ENCODE measurements at regions not wholly inside any gene's neighbourhood (a gene's known extent, or its start where the extent isn't known, plus 50 kb on each side); places are given as distances from the start of the nearest gene placed in this dataset.
"Not testable (repeated sequence)": the region's sequence is repeated elsewhere in the genome, so short reads cannot be mapped to it uniquely, and the experiment has no call there.

DNA sequence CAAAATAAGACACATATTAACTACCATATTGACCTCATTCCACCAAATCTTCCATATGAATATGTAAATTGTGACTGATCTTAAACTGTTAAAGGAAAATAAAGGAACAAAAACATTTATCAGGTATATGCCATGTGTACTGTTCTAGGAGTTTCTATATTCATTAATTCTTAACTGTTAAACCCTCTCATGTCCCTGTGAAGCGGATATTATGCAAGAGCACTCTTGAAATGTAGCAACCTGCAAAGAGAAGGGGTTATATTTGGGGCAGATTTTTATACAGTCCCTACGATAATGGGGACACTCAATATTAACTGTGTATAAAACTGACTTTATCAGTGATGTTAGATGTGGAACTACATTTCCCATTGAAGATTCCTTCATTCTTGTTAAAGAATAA, 184.9 kb upstream of the OR13F1 start:
- TF ChIP-seq, protein P1, sequence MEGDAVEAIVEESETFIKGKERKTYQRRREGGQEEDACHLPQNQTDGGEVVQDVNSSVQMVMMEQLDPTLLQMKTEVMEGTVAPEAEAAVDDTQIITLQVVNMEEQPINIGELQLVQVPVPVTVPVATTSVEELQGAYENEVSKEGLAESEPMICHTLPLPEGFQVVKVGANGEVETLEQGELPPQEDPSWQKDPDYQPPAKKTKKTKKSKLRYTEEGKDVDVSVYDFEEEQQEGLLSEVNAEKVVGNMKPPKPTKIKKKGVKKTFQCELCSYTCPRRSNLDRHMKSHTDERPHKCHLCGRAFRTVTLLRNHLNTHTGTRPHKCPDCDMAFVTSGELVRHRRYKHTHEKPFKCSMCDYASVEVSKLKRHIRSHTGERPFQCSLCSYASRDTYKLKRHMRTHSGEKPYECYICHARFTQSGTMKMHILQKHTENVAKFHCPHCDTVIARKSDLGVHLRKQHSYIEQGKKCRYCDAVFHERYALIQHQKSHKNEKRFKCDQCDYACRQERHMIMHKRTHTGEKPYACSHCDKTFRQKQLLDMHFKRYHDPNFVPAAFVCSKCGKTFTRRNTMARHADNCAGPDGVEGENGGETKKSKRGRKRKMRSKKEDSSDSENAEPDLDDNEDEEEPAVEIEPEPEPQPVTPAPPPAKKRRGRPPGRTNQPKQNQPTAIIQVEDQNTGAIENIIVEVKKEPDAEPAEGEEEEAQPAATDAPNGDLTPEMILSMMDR (IDR thresholded peaks at IDR 0.05; ENCODE audit: borderline replicate concordance, insufficient read depth, low read depth, low read length): no peak
- H3K4me3 ChIP-seq (ENCODE audit: low read depth, low read length): no peak overlapping the region

DNA sequence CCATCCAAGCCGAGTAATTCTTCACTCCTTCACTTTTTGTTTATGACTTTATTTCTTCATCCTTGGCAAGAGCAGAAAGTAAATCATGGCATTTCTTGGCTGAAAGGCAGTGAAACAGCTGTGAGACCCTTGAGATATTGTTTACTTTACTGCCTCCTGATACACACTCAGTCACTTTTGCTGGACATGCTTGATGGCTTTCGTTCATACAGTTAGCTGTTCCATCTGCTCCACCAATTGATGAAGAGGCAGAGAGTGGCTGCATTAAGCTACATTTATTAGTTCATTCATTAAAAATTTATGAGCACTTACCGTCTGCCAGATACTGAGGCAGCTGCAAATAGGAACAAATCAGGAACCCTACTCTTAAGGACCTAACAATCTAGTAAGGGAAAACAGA, 184.4 kb upstream of the OR13F1 start:
- no peak overlapping the region for H3K4me3 ChIP-seq (ENCODE audit: low read depth, low read length)
- TF ChIP-seq, protein P1 (IDR thresholded peaks at IDR 0.05; ENCODE audit: borderline replicate concordance, insufficient read depth, low read depth, low read length): no peak

DNA sequence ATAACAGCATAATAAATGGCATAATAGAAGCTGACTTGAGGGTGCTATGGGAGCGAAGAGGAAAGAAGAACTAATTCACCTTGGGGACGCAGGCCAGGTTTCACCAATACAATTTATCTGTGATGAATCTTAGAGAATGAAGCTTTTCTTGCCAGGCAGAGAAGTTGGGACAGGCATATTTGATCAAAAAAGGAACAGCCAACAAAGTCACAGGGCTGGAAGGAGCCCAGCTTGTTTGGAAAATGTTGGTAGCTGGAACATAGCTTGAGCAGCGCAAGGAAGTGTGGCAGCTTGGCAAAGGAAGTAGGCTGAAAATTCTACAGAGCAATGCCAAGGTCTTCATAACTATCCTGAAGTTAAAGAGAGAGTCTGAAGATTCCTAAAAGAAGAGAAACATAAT, 181.5 kb upstream of the OR13F1 start:
- no peak overlapping the region for H3K4me3 ChIP-seq (ENCODE audit: low read depth, low read length)
- TF ChIP-seq, protein P1 (IDR thresholded peaks at IDR 0.05; ENCODE audit: borderline replicate concordance, insufficient read depth, low read depth, low read length): no peak

DNA sequence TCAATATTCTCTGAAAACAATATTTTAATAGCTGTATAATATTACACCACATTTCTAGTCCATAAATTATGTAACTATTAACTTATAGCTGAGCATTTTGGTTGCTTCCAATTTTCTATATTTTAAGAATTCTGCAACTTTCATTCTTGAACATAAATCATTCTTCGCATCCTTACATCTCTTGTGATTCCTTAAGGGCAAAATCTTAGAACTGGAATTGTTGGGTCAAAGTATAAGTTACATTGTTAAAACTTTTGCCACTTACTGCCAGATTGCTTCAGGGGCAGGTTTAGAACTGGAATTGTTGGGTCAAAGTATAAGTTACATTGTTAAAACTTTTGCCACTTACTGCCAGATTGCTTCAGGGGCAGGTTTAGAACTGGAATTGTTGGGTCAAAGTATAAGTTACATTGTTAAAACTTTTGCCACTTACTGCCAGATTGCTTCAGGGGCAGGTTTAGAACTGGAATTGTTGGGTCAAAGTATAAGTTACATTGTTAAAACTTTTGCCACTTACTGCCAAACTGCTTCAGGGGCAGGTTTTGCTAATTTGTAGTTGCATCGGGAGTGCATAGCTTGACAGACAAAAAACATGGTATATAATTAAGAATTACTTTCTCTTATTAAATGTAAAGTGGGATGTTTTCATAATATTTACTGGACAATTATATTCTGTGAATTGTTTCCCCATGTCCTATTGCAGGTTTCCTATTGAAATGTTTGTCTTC, 179.9 kb upstream of the OR13F1 start:
- H3K4me3 ChIP-seq (ENCODE audit: low read depth, low read length): not testable (repeated sequence)

GRCh38 chr9:104326912-104327311, 177.2 kb upstream of the OR13F1 start:
- TF ChIP-seq, protein P1 (IDR thresholded peaks at IDR 0.05; ENCODE audit: borderline replicate concordance, insufficient read depth, low read depth, low read length): no peak
- no peak overlapping the region for H3K4me3 ChIP-seq (ENCODE audit: low read depth, low read length)

DNA sequence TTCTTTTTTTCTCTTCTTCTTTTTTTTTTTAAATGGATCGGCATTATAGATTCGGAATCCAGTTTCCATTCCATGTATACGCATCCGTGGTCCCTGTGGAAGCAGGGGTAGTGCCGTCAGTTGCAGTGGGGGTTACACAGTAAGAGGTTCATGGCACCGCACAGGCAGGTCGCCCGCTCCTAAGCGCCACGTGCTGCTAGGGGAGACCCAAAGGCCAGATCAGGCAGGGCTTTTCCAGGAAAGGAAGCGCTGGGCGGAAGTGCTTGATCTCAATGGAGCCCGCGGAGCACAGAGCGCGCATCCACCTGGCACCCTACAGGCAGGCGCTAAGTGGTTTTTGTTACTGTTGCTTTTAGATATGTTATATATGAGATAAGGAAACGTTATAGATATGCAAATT, 174.8 kb upstream of the OR13F1 start:
- TF ChIP-seq, protein P1 (IDR thresholded peaks at IDR 0.05; ENCODE audit: borderline replicate concordance, insufficient read depth, low read depth, low read length): no peak
- no peak overlapping the region for H3K4me3 ChIP-seq (ENCODE audit: low read depth, low read length)

GRCh38 chr9:104330841-104331240, 173.2 kb upstream of the OR13F1 start:
- no peak overlapping the region for H3K4me3 ChIP-seq (ENCODE audit: low read depth, low read length)
- TF ChIP-seq, protein P1 (IDR thresholded peaks at IDR 0.05; ENCODE audit: borderline replicate concordance, insufficient read depth, low read depth, low read length): no peak

Data from GM12875 (cell line).